KMS-11 (cell line): ENCODE measurements at regions not wholly inside any gene's neighbourhood (a gene's known extent, or its start where the extent isn't known, plus 50 kb on each side); places are given as distances from the start of the nearest gene placed in this dataset.
A peak's percentile ranks its signal among the peaks of the same experiment; 100 is the strongest.

ENCODE experiments used
- H2AFZ ChIP-seq: fragments of 200-600 bp; sonication (generic); 2 replicates; pipeline ENCODE4 v1.6.1; 2016; ENCODE audit warnings: antibody characterized with exemption, mixed run types, low read depth
- H3K27ac ChIP-seq: fragments of 200-600 bp; sonication (generic); 2 replicates; pipeline ENCODE4 v1.6.1; 2016; ENCODE audit warnings: mild to moderate bottlenecking, mixed run types
- H3K27me3 ChIP-seq: fragments of 200-600 bp; sonication (generic); 2 replicates; pipeline ENCODE4 v1.6.1; 2017; ENCODE audit warnings: mild to moderate bottlenecking, low read depth, mixed run types, moderate library complexity; ENCODE audit not compliant: insufficient read depth
- H3K36me3 ChIP-seq: fragments of 200-600 bp; sonication (generic); 2 replicates; pipeline ENCODE4 v1.6.1; 2017; ENCODE audit warnings: mild to moderate bottlenecking, mixed run types; ENCODE audit not compliant: insufficient read depth
- H3K4me1 ChIP-seq: fragments of 200-600 bp; sonication (generic); 2 replicates; pipeline ENCODE4 v1.6.1; 2016; ENCODE audit warnings: mild to moderate bottlenecking, low read depth, mixed run types; ENCODE audit not compliant: poor library complexity, severe bottlenecking
- H3K4me2 ChIP-seq: fragments of 200-600 bp; sonication (generic); 2 replicates; pipeline ENCODE4 v1.7.0; 2016; ENCODE audit warnings: mild to moderate bottlenecking, mixed run types
- H3K4me3 ChIP-seq: fragments of 200-600 bp; sonication (generic); IDR thresholded peaks from 2 replicates; pipeline ENCODE4 v1.6.1; 2017; ENCODE audit warnings: low read depth, low read length, mixed read lengths; ENCODE audit not compliant: insufficient read depth
- H3K79me2 ChIP-seq: fragments of 200-600 bp; sonication (generic); 2 replicates; pipeline ENCODE4 v1.6.1; 2016; ENCODE audit warnings: low read depth, mixed run types; ENCODE audit not compliant: insufficient read depth
- H3K9ac ChIP-seq: fragments of 200-600 bp; sonication (generic); 2 replicates; pipeline ENCODE4 v1.6.1; 2016; ENCODE audit warnings: mild to moderate bottlenecking, mixed run types
- H4K20me1 ChIP-seq: fragments of 200-600 bp; sonication (generic); 2 replicates; pipeline ENCODE4 v1.6.1; 2016; ENCODE audit warnings: mild to moderate bottlenecking, mixed run types; ENCODE audit not compliant: insufficient read depth
- CTCF ChIP-seq: fragments of 200-600 bp; sonication (generic); conservative IDR thresholded peaks from 2 replicates; pipeline ENCODE4 v1.6.1; 2017; ENCODE audit warnings: low read depth, mild to moderate bottlenecking, antibody characterized with exemption, low read length, moderate library complexity, mixed read lengths

GRCh38 chr4:165630671-165631070 lies 242.4 kb upstream of the TLL1 start:
- Histone ChIP-seq H4K20me1 (no peaks in the 10 kb centered on the region), H3K4me1 (peaks cover 37% of the 10 kb centered on the region), H3K4me2 (no peak overlapping the region), H3K79me2 (no peaks in the 10 kb centered on the region), H3K36me3 (no peaks in the 10 kb centered on the region), H3K27me3 (no peaks in the 10 kb centered on the region), H3K4me3 (no peak overlapping the region), H3K27ac (no peak overlapping the region), H3K9ac (no peak overlapping the region), H2AFZ (no peak overlapping the region)
- TF ChIP-seq CTCF = no peak

GRCh38 chr4:165631208-165631894 lies 241.7 kb upstream of the TLL1 start:
- TF ChIP-seq CTCF = no peak
- H3K27me3 ChIP-seq = no peaks in the 10 kb centered on the region
- H3K9ac ChIP-seq = no peak overlapping the region
- H3K27ac ChIP-seq = no peak overlapping the region
- no peaks in the 10 kb centered on the region for H4K20me1 ChIP-seq
- no peaks in the 10 kb centered on the region for H3K36me3 ChIP-seq
- H3K4me1 ChIP-seq = peaks cover 44% of the 10 kb centered on the region
- H2AFZ ChIP-seq = no peak overlapping the region
- no peak overlapping the region for H3K4me3 ChIP-seq
- no peak overlapping the region for H3K4me2 ChIP-seq
- H3K79me2 ChIP-seq = no peaks in the 10 kb centered on the region

GRCh38 chr4:165631912-165632311 lies 241.1 kb upstream of the TLL1 start:
- no peak overlapping the region for H3K4me2 ChIP-seq
- H3K4me3 ChIP-seq = no peak overlapping the region
- no peaks in the 10 kb centered on the region for H3K36me3 ChIP-seq
- H3K79me2 ChIP-seq = no peaks in the 10 kb centered on the region
- H3K9ac ChIP-seq = no peak overlapping the region
- no peaks in the 10 kb centered on the region for H4K20me1 ChIP-seq
- no peak for TF ChIP-seq CTCF
- H3K27me3 ChIP-seq = no peaks in the 10 kb centered on the region
- H3K4me1 ChIP-seq = peaks cover 48% of the 10 kb centered on the region
- H2AFZ ChIP-seq = no peak overlapping the region
- no peak overlapping the region for H3K27ac ChIP-seq

GRCh38 chr4:165634766-165635165 lies 238.3 kb upstream of the TLL1 start:
- TF ChIP-seq CTCF = no peak
- peaks cover 48% of the 10 kb centered on the region for H3K4me1 ChIP-seq
- H2AFZ ChIP-seq = peak overlapping the region; percentile 62; the same call in 1 of the 2 replicates
- H4K20me1 ChIP-seq = no peaks in the 10 kb centered on the region
- peak overlapping the region; percentile 54 for H3K4me2 ChIP-seq
- no peaks in the 10 kb centered on the region for H3K36me3 ChIP-seq
- no peak overlapping the region for H3K4me3 ChIP-seq
- no peaks in the 10 kb centered on the region for H3K27me3 ChIP-seq
- H3K79me2 ChIP-seq = no peaks in the 10 kb centered on the region
- H3K27ac ChIP-seq = peak overlapping the region; percentile 59
- H3K9ac ChIP-seq = no peak overlapping the region
